GM18909 (cell line): ENCODE measurements at regions not wholly inside any gene's neighbourhood (a gene's known extent, or its start where the extent isn't known, plus 50 kb on each side); places are given as distances from the start of the nearest gene placed in this dataset.
"Not testable (repeated sequence)": the region's sequence is repeated elsewhere in the genome, so short reads cannot be mapped to it uniquely, and the experiment has no call there.

ENCODE experiments used
- ATAC-seq: cut with Tn5 transposase; IDR thresholded peaks from one replicate; pipeline ENCODE4 v1.9.1; 2021; ENCODE audit warnings: mild to moderate bottlenecking; ENCODE audit not compliant: unreplicated experiment, poor library complexity

DNA sequence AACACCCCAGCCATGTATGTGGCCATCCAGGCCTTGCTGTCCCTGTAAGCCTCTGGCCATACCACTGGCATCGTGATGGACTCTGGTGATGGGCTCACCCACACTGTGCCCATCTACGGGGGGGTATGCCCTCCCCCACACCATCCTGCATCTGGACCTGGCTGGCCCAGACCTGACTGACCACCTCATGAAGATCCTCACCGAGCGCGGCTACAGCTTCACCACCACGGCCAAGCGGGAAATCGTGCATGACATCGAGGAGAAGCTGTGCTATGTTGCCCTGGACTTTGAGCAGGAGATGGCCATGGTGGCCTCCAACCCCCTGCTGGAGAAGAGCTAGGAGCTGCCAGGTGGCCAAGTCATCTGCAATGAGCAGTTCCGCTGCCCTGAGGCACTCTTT is 80.4 kb upstream of the ZCCHC2 start:
- no peak for ATAC-seq

DNA sequence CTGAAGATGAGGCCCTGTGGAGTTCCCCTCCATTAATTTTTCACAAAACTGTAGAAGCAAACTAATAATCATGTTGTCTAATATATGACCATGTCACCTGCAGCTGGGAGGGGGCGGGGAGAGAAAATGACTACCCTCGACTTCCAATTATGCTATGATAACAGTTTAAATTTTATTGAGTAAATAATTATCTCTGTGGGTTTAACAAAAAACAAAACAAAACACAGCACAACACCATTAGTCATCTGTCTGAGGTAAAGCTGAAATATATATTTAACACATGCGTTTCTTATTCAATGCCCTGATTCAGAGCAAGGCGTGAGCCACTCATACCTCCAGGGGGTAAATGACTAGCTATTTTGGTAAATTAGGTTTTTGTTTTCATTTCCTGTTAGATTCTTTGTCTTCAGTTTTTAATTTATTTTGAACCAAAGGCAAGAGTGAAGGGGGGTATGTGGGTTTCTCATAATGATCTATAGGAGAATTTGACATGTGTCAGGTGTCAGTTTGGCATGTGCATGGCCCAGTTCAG is 77.4 kb upstream of the ZCCHC2 start:
- ATAC-seq: peak; percentile 52

GRCh38 chr18:62446511-62446910 is 76.3 kb upstream of the ZCCHC2 start:
- ATAC-seq: no peak

GRCh38 chr18:62447652-62448051 is 75.2 kb upstream of the ZCCHC2 start:
- no peak for ATAC-seq

DNA sequence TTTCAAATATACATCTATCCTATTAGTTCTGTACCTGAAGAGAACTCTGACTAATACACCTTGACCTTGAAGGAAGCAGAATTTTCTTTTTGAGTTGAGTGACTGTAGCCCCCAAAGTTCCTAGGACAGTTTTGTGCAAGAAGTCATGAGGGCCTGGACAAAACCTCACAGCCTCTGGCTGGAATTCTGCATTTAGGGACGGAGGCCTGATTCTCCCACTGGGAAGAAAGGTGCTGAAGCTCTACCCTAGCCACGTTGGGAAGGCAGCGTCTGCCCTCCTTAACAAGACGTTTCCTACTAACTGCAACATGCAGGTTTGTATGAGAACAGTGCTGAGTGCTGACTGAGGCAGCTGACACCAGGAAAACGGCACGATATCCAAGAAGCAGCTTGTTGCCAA is 74.4 kb upstream of the ZCCHC2 start:
- no peak for ATAC-seq

GRCh38 chr18:62449490-62450104 is 73.2 kb upstream of the ZCCHC2 start:
- ATAC-seq: no peak

DNA sequence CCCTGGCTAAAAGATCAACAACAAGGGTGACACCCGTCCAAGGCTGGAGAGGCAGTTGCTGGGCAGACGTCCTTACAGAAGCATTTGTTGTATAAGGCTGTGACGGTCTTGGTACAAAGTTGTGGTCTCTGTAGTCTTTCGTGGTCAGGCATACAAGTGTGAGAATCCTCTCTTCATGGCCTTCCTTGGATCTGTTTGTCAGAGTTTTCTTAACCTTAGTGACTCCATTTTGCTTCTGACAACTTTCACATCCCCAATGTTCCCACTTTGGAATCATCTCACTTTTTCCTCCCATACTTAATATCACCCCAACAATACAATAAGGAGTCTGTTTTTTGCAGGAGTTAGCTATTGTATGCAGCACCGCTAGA is 72.7 kb upstream of the ZCCHC2 start:
- no peak for ATAC-seq

GRCh38 chr18:62450546-62451410 is 72.0 kb upstream of the ZCCHC2 start:
- ATAC-seq: no peak

DNA sequence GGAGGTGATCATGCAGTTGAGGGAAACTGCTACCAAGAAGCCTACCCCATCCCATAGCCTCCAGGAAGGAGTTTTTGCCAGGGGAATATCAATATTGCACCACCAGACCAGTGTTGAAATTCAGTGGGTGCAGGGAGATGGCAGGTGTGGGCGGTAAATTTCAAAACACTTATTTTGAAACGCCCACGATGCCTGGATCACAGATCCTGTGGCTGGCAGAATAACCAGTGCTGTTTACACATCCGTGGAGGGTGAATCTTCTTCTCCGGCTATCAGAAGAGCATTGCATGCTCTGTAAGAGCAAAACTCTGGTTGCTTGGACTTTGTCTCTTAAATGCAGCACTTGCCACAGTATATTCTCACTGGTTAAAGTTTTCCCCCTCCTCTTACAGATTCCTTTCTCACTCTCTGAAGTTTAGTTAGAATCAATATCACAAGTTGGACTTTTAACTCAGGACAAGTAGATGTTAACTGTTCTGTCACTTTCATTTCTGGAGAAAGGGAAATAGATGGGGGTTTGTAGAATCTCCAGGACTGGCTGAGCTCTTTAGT is 70.5 kb upstream of the ZCCHC2 start:
- ATAC-seq: no peak

DNA sequence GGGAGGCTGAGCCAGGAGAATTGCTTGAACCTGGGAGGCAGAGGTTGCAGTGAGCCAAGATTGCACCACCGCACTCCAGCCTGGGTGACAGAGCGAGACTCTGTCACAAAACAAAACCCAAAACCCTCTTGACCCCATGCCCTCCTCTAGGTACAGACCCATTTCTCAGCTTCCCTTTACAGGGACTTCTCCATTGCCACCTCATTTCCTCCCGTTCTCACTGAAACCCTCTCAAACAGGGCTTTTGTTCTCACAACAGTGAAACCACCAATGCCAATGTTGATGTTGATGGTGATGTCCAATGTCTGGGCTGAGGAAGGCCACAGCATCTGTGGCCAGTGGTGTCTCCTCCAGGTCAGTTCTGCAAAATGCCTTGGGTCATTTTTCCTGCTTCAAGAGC is 69.0 kb upstream of the ZCCHC2 start:
- ATAC-seq: no peak

GRCh38 chr18:62454527-62454926 is 68.3 kb upstream of the ZCCHC2 start:
- no peak for ATAC-seq

GRCh38 chr18:62455222-62455621 is 67.6 kb upstream of the ZCCHC2 start:
- no peak for ATAC-seq

DNA sequence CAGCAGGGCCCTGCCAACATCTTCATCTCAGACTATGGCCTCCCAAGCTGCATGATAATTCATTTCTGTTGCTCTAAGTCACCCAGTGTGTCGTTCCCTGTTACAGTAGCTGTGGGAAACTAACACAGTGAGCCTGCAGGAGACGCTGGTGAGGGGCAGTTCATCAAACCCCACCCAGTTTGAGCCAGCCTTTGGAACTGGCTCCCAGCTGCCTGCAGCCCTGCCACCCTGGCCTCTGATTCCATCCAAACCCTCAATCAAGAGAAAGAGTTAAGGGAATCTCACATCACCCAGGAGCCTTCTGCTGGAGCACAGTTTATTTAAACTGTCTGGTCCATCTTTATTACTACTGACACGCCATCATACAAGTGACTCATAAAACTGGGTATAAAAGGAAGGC is 64.9 kb upstream of the ZCCHC2 start:
- ATAC-seq: no peak

- no peak for ATAC-seq
Measured at GRCh38 chr18:62458346-62458745, 64.5 kb upstream of the ZCCHC2 start.

- no peak for ATAC-seq
Measured at GRCh38 chr18:62458868-62459716, 63.7 kb upstream of the ZCCHC2 start.

- ATAC-seq: no peak
Measured at GRCh38 chr18:62460851-62461300, 61.9 kb upstream of the ZCCHC2 start.

DNA sequence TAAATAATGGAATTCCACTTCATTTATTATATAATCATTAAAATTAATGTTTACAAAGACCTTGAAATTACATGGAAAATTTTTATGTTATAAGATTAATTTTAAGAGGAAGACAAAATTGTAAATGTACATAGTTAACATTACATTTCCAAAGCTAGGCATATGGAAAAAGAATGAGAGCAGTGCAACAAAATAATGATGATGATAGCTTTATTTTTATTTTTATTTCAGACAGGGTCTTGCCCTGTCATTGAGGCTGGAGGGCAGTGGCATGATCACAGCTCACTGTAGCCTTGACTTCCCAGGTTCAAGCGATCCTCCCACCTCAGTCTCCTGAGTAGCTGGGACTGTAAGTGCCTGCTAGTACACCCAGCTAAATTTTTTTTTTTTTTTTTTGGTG is 61.2 kb upstream of the ZCCHC2 start:
- ATAC-seq: no peak

- ATAC-seq: no peak
Measured at GRCh38 chr18:62464266-62464665, 58.6 kb upstream of the ZCCHC2 start.

- not testable (repeated sequence) for ATAC-seq
Measured at GRCh38 chr18:62469131-62469530, 53.7 kb upstream of the ZCCHC2 start.
